GM19397 (cell line): ENCODE measurements at regions not wholly inside any gene's neighbourhood (a gene's known extent, or its start where the extent isn't known, plus 50 kb on each side); places are given as distances from the start of the nearest gene placed in this dataset.
"Not testable (repeated sequence)": the region's sequence is repeated elsewhere in the genome, so short reads cannot be mapped to it uniquely, and the experiment has no call there.

Source experiments
- ATAC-seq: cut with Tn5 transposase; IDR thresholded peaks from one replicate; pipeline ENCODE4 v1.9.1; 2021; ENCODE audit warnings: mild to moderate bottlenecking, moderate library complexity; ENCODE audit not compliant: unreplicated experiment

GRCh38 chr10:53664282-53665019 is 891.9 kb upstream of the MBL2 start:
- ATAC-seq = no peak

GRCh38 chr10:53650794-53651193 is 878.2 kb upstream of the MBL2 start:
- no peak for ATAC-seq

DNA sequence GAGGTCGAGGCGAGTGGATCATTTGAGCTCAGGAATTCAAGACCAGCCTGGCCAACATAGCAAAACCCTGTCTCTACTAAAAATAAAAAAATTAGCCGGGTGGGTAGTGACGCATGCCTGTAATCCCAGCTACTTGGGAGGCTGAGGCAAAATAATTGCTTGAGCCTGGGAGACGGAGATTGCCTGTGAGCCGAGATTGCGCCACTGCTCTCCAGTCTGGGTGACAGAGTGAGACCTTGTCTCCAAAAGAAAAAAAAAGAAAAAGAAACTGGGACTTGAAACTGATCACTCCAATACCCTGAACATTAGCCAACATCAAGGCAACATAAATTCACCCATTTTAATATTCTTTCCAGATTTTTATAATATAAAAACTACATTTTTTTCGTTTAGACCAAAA is 874.6 kb upstream of the MBL2 start:
- ATAC-seq = not testable (repeated sequence)

DNA sequence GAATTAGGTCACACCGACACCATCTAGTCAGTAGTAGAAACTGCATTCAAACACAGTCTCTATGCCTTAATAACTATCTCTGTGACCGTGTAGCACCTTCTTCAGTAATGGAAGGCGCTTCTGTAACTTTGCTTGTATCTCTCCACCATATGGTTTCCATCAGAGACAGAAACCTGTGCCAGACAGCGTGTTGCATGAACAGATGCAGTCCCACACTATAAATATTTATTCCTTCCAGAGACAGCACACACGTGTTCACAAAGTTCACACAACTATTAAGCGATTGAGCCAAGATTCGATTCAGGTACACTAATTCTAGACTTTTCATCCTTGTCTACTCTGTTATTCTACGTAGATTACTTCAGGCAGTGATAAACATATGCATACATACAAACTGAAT is 873.9 kb upstream of the MBL2 start:
- ATAC-seq = no peak

DNA sequence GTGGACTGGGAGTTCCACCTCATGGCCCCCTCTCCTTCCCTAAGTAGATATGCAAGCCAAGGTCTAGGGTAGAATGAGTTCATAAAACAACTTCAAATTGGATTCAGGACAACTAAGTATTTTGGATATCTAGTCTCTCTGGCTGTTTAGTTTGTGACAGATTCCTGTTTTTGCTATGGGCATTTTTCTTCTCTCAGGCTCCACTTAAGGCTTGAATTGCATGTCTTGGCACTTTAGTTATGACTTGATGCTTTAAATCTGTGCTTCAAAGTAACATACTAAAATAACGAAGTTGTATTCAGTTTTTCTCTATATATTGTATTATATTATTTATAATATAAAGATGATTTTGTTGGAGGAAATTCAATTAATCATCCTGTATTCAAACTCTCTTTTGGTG is 873.4 kb upstream of the MBL2 start:
- ATAC-seq = no peak

GRCh38 chr10:53638006-53638405 is 865.4 kb upstream of the MBL2 start:
- no peak for ATAC-seq

DNA sequence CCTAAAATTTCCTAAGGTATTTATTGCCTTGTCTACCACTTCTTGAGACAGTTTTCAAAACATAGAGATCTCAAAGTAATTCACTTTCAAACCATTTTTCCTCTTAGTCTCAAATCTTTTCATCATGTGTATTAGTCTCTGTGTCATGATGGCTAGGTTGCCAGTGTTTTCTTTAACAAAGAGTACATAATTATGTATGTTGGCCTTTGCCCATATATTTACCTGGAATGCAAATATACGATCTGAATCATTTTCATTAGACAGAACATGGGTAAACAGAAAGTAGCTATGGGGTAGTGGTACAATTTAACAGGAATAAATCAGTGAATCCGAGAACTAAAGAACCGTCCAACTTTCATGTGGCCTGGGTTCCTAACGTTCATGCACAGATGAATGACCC is 852.1 kb upstream of the MBL2 start:
- no peak for ATAC-seq

DNA sequence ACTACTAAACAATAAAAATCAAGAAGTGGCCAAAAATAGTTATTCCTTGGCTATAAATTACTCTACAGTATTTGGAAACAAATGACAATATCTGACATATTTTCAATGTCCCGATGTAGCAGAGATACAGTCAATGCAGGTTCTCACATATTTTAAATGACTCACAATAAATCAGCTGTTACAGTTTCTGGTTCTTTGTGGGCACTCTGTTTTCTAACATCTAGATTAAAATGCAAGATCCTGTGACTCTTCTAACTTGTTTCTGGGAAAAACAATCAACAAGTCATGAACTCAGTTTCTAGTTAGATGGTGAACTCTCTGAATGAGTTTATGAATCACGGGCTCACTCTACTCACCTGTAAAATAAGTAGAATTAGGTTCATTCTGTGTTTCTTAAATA is 849.6 kb upstream of the MBL2 start:
- ATAC-seq = no peak

GRCh38 chr10:53619671-53620070 is 847.1 kb upstream of the MBL2 start:
- no peak for ATAC-seq

- ATAC-seq = no peak
Measured at GRCh38 chr10:53607691-53608090, 835.1 kb upstream of the MBL2 start.

DNA sequence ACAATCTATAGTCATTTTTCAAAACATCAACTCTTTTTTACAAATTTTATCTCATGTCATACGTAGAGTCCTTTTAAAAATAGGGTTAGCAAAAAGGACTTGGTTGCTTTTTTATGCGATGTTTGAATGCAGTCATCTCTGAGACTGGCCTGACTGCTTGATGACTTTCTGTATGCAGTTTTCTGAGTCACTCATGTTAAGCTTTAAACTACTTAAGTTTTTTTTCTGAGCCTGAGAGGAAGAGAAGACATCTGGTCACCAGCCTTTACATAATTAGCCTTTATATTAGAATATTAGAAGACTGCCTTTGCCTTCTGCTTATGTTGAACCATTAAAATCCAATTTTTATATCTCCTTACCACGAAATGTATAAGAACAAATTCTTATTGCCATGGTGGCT is 834.4 kb upstream of the MBL2 start:
- ATAC-seq = no peak

DNA sequence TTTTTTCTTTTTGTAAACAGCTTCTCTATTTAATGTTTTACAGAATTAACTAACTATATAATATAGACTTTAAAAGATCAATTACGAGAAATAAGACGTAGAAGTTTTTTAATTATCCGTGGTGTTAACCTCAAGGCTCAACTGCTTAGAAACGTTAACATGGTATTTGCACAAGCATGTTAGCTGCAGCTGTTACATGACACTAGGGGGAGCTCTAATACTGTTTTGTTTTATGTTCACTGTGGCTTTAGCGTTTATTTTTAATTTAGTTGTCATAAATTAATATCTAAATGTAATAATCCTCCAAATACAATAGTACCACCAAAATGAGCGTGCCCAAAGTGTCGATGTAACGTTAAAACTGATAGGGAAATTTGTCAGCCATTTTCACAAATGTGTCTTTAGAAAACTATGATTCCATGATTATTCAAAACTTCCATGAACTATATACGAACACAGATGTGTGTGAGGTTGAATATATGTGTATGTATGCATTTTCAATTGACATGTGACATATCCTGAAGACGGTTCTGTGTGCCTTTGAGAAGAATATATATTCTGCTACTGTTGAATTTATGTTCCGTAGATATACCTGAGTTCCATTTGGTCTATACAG is 828.8 kb upstream of the MBL2 start:
- ATAC-seq = no peak

DNA sequence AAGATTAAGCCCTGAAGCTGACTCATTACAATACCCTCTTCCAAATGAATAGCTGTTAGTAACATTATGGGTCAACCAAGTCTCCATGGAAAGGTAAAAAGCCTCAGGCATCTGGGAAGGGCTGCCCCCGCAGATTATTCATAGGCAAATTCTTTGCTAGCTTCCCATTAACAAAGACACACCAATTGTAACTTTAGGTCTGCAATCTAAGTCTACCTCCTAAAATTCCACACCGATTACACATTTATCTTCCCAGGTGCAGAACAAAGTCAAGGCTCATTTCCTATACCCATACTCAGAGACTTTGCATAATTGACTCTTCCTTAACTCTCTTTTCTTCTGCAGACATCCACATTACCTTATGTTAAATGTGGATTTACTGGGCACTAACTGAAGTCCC is 826.3 kb upstream of the MBL2 start:
- ATAC-seq = no peak

GRCh38 chr10:53597835-53598251 is 825.3 kb upstream of the MBL2 start:
- ATAC-seq = no peak

- ATAC-seq = no peak
Measured at GRCh38 chr10:53580465-53580864, 807.9 kb upstream of the MBL2 start.

DNA sequence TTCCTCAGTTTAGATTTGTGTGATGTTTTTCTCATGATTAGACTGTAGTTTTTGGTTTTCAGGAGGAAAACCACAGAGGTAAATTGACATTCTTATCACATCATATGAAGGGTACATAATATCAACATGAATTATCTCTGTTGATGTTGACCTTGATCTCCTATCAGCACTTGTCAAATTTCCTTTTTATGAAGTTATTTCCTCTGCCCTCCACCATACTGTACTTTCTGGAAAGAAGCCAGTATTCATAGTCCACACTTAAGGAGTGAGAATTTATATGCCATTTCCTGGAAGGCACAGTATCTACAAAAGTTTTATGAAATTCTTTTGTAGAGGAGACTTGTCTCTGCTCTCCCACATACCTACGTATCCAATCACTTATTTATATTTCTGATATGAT is 807.2 kb upstream of the MBL2 start:
- ATAC-seq = no peak

DNA sequence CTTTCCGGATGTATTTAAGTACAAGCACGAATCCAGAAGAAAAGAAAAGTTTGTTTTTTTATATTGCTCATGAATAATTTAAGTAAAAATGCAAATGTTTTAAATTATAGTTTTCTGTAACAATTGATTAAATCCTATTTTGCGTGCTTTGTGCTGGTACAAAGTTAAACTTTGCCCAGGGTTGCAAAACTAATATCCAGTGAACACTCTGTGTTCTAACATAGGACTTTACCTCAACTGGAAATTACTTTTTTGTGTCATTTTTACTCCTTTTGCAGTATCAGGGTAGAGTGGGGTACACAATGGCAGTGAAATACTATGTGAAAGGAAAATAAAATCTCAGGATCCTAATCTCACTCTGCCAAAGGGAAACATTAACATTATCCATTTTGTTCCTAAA is 801.4 kb upstream of the MBL2 start:
- ATAC-seq = no peak

- ATAC-seq = no peak
Measured at GRCh38 chr10:53573498-53573897, 800.9 kb upstream of the MBL2 start.

DNA sequence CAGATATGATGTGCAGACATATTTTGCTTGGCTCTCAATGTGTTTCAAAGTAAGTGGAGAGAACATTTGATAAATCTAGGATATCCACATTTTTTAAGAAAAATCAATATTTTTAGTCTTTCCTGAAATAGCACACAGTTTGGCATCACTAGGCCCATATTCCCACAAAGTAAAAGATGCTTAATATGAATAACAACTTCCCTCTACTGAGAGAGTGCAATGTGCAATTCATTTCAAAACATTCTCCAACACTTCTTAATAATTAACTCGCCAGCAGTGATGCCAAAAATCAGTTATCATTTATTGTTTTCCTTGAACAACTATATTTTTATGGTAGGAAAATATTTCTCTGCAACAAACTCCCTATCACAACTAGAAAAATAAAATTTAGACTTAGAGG is 800.2 kb upstream of the MBL2 start:
- ATAC-seq = no peak

DNA sequence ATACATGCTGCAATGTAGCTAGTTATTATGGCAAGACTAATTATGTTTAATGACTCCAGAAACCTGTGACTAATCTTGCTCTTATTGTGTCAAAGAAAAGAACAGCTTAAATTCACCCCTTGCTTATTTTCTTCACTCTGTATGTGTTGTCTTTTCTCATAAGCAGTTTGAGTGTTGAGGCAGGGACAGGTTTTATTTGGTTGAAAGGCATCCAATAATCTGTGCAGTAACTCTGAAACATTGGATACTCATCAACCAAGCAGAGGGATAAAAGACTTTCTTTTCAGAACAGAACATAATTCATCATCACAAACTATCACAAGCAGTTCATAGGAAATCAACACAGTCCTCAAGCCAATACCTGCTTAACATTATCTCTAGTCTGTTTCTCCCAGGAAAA is 797.6 kb upstream of the MBL2 start:
- no peak for ATAC-seq

GRCh38 chr10:53569455-53569854 is 796.9 kb upstream of the MBL2 start:
- ATAC-seq = no peak

GRCh38 chr10:53548664-53549063 is 776.1 kb upstream of the MBL2 start:
- no peak for ATAC-seq

DNA sequence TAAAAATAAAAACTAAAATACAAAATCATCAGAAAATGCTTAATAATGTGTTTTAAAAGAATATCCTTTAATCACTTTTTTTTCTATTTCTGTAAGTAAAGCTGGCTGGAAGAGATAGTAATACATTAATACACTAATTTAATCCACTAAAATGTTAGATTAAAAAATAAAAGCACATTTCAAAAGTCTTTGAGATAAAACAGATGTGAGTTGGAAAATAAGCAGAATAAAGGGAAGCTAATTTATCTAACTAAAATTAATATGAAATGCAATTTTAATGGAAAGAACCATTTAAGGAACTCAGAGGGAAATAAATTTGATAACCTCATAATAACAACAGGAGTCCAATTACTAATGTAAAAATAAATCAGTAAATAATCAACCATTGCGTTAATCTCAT is 774.8 kb upstream of the MBL2 start:
- ATAC-seq = no peak
